H1 (cell line): ENCODE measurements at regions not wholly inside any gene's neighbourhood (a gene's known extent, or its start where the extent isn't known, plus 50 kb on each side); places are given as distances from the start of the nearest gene placed in this dataset.

Experiments
- KDM4A ChIP-seq: IDR thresholded peaks from one replicate; pipeline ENCODE4 v1.7.1; 2012; ENCODE audit warnings: low read depth, mild to moderate bottlenecking, moderate library complexity, low read length, inconsistent platforms; ENCODE audit not compliant: severe bottlenecking
- KDM5A ChIP-seq: fragments of 200-600 bp; IDR thresholded peaks from 2 replicates; pipeline ENCODE4 v1.7.1; 2012; ENCODE audit warnings: mild to moderate bottlenecking, low read length, inconsistent platforms, mixed read lengths
- PHF8 ChIP-seq: fragments of 200-600 bp; sonication (generic); conservative IDR thresholded peaks from 2 replicates; pipeline ENCODE4 v1.7.1; 2012; ENCODE audit warnings: low read depth, mild to moderate bottlenecking, inconsistent platforms, low read length, moderate library complexity
- SIX5 ChIP-seq: IDR thresholded peaks from 2 replicates; pipeline ENCODE4 v1.6.1; 2011; ENCODE audit warnings: mild to moderate bottlenecking, low read depth, low read length
- TAF1 ChIP-seq: IDR thresholded peaks from 2 replicates; pipeline ENCODE4 v1.6.1; 2011; ENCODE audit warnings: mild to moderate bottlenecking, low read depth, low read length

DNA sequence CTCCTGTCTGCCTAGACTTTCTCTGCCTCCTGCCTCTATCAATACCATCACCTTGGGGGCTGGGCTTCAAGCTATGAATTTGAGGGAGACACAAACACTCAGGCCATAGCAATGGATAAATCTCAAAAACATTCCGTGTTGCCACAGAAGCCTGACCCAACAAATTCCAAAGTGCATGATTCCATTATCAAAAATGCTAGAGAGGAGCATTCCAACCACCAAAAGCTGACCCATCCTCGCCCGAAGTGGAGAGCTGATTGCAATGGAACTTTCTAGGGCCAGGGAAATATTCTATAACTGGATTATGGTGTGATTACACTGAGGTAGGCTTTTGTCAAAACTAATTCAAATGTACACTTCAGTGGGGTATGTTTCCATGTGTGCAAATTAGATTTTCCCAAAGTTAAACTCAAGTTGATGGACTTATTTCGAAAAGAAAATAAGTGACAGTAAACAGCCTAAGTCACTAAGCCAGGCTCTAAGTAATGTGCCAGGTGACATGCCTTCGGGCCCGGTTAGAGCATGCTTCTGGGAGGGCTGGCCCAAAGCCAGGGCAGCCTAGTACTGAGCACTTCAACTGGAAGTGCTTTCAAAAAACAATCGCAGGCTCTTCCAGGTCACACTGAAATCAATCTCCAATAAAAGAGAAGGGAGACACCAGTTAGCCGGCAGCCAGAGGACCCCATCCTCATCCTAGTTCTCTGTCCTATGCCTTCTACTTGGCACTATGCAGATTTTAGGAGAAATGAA, 142.3 kb downstream of the TBXT start (continued):
- TF ChIP-seq PHF8: no peak
- no peak for TF ChIP-seq KDM4A
- TF ChIP-seq KDM5A: no peak
- no peak for TF ChIP-seq TAF1
- no peak for TF ChIP-seq SIX5
- TF ChIP-seq, all 59 proteins: peak for 0
